Left kidney (tissue), 1 donor: ENCODE measurements at regions not wholly inside any gene's neighbourhood (a gene's known extent, or its start where the extent isn't known, plus 50 kb on each side); places are given as distances from the start of the nearest gene placed in this dataset.
"Not testable (repeated sequence)": the region's sequence is repeated elsewhere in the genome, so short reads cannot be mapped to it uniquely, and the experiment has no call there.

Experiments used
- DNase-seq: peaks from one replicate; pipeline ENCODE4 v3.0.0-alpha.2; 2013

DNA sequence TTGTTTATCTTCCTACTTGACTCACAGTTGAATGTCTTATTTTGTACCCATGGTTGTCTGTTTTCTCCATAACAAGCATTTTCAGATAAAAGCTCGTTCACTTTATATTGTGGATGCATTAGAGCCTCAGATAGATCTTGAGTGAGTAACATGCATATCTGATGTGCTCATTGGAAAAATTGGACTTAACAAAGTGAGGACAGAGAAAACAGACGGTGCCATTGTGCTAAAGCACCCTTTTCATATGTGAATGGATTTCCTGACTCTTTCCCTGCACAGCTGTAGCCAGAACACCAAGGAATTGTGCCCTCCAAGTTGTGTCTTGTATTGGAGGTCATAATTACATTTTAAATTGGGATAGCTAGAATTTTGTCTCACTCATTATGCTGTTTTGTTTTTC is 325.8 kb upstream of the MEF2C start:
- DNase-seq, result no peak

GRCh38 chr5:89208392-89208791 is 325.4 kb upstream of the MEF2C start:
- DNase-seq, result no peak

DNA sequence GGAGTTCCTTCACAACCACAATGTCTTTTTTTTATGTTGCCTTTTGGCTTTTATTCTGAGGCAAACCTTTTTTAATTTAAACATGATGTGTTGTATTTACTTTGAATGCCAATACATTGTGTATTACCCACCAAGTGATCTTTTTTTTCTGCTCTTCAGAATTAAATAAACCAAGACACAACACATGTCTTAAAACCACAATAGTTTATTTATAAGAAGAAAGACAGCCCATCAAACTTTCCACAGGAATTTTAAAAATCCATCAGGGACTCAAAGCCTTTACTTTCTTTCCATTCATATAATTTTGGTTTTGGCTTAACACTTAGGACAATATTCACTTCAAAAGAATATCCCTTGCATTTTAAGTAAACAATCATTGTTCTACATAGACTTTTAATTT is 321.8 kb upstream of the MEF2C start:
- DNase-seq, result no peak

DNA sequence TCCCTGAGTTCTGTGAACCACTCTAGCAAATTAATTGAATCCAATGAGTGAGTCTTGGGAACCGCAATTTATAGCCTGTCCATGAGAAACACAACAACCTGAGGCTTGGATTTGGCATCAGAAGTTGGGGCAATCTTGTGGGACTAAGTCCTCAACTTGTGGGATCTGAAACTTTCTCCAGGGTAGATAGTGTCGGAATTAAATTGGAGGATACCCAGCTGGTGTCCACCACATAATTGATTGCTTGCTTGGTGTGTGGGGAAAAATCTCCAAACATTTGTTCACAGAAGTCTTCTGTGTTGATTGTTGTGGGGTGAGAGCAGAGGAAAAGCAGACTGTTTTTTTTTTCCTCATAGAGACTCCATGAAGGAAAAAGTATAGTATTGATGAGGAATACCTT is 320.6 kb upstream of the MEF2C start:
- no peak for DNase-seq

DNA sequence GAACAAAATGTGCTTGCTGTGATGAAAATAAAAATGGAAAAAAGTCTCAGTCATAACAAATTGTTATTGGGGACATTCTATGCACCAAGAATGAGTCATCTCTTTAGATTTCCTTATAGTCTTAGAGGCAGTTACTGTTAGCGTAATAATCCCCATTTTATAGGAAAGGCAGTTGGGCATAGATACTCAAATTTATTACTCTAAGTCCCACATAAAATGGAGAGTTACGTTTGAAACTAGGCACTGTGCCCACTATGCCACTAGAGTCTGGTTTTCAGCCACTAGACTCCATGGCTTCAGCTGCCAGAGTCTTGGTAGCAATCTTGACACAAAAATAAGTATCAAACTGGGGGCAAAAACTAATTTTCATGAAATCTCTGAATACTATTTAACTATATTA is 317.9 kb upstream of the MEF2C start:
- DNase-seq, result no peak

- DNase-seq, result no peak
Measured at GRCh38 chr5:89199306-89199705, 316.3 kb upstream of the MEF2C start.

- DNase-seq, result no peak
Measured at GRCh38 chr5:89191374-89191773, 308.4 kb upstream of the MEF2C start.

GRCh38 chr5:89190515-89191265 is 307.7 kb upstream of the MEF2C start:
- DNase-seq, result no peak

DNA sequence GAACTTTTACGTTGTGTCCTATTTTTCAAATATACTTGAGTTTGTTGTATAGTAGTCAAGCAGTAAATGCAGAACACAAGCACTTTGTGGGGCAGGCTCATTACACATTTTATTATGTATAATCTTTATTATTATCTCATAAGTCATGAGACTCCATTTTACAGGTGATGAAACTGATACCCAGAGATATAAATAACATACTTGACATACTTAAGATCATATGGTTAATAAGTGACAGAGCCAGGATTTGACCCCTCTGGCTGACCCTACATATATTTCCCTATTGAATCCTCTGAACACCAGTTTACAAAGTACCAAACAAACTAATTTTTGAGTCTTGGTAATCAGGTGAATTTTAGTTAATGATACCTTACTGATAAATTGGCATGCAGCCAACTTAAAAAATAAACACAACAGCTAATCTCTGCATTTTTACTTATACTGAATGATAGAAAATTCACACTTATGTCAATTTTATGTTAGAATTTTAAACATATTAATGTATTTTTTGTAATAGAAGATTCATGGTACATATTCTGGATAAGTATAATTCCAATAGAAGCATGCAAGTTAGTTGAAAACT is 305.0 kb upstream of the MEF2C start:
- DNase-seq, result no peak

- no peak for DNase-seq
Measured at GRCh38 chr5:89187268-89187667, 304.3 kb upstream of the MEF2C start.

GRCh38 chr5:89181546-89181945 is 298.6 kb upstream of the MEF2C start:
- DNase-seq, result no peak

DNA sequence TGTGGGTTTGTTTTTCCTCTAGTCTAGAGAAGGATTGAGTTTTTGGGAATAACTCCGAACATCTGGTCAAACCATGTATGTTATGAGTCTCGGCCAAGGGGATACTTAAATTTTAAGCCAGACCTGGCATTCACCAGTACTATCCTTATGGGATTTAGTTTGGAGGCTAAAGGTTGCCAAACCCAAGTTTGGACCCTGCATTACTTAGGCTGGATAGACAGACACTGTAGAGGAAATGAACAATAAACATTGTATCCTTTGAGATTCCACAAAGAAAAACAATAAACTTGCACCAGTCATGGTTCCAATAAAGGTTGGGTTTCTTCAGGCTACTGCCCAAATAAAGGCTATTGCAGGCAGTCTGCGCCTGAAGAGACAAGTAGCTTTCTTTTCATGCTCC is 296.7 kb upstream of the MEF2C start:
- DNase-seq, result no peak

- no peak for DNase-seq
Measured at GRCh38 chr5:89178541-89178940, 295.6 kb upstream of the MEF2C start.

- DNase-seq, result no peak
Measured at GRCh38 chr5:89173528-89173927, 290.5 kb upstream of the MEF2C start.

DNA sequence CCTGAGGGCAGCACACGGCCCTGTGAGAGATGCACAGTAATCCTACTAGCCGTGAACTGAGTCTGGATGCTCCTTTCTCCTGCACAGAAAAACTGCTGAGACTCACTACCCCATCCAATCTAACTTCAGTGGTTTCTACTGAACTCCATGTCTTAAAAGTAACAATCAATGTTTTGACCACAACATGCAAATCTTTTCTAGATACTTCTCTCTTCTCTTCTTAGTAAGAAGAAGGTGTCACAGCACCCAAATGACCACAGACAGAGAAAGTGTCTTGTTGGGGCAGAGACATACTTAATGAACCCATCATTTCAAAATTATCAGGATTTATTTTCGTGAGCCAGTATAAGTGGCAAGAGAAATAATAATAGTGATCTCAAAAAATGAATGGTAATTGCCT is 285.8 kb upstream of the MEF2C start:
- DNase-seq, result no peak

DNA sequence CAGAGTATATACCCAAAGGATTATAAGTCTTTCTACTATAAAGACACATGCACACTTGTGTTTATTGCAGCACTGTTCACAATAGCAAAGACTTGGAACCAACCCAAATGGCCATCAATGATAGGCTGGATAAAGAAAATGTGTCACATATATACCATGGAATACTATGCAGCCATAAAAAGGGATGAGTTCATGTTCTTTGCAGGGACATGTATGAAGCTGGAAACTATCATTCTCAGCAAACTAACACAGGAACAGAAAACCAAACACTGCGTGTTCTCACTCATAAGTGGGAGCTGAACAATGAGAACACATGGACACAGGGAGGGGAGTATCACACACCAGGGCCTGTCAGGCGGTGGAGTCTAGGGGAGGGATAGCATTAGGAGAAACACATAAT is 281.7 kb upstream of the MEF2C start:
- not testable (repeated sequence) for DNase-seq

GRCh38 chr5:89156226-89156625 is 273.2 kb upstream of the MEF2C start:
- no peak for DNase-seq

DNA sequence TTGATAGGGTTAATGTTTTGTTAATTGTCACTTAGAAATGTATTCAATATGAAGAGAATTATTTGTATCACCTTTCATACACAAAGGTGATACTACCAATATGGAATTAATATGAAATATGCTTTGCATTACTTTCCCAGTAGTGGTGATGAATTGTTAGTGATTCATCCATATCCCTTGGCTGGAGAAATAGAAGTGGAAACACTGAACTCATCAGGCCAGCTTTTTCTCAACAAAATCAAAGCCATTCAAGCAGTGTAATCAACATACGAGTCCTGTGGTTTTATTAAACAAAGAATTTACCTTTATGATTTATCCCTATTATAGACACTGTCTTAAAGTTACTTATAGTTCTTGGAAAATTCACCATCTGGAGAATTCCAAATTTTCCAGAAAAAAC is 264.0 kb upstream of the MEF2C start:
- no peak for DNase-seq

DNA sequence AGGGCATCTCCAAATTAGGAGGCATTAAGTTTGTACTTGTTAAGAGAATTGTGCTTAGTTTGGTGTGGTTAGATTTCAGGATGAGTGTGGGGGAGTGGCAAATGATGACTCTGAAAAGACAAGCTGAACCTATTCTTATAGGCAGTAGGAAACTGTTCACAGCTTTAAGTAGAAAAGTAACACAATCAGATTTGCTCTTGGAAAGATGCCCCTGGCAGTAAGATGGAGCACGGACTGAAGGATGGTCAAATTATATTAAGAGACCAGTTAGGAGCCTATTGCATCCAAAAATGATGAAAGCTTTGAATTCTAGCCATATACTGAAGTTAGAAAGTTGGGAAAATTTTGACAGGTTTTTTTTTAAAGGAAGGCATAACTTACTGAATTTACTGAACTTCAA is 254.2 kb upstream of the MEF2C start:
- DNase-seq, result no peak

DNA sequence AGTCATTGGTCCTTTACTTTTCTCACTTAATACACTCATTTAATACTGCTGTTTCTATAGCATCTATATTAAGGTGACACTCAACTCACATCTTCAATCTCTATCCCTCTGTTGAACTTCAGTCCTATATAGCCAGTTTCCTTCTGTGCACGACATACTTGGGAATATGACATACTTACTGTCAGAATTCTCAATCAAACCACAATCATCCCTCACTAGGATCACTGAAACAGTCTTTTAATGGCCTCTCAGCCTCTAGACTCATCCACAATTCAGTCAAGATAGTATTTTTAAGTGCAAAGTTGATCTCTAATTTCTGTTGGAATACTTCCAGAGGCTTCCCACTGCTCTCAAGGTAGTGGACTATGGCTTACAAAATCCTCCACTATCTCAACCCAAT is 251.0 kb upstream of the MEF2C start:
- no peak for DNase-seq

DNA sequence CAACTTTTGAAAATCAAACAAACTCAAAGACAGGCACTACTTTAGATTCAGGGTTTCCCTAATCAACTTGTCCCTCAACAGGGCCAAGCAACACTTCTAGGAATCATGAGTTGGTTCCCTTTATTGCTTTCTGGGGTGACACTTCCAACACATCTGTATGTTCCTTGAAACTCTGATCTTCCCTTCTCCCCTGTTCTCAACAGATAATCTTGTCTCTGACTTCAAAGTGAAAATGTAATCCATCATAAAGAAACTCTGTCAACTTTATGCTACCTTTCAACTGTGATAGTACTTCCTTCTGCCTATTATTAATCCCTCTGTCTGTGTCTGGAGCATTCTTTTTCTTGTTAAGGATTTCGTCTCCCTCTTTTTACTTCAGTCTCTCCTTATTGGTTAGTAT is 250.1 kb upstream of the MEF2C start:
- no peak for DNase-seq

GRCh38 chr5:89130851-89131250 is 247.9 kb upstream of the MEF2C start:
- DNase-seq, result no peak

- no peak for DNase-seq
Measured at GRCh38 chr5:89129941-89130340, 247.0 kb upstream of the MEF2C start.

GRCh38 chr5:89128906-89129625 is 246.1 kb upstream of the MEF2C start:
- no peak for DNase-seq
